Pancreas (tissue), 10 donors: ENCODE measurements at regions not wholly inside any gene's neighbourhood (a gene's known extent, or its start where the extent isn't known, plus 50 kb on each side); places are given as distances from the start of the nearest gene placed in this dataset.

Source experiments
- ATAC-seq, 4 donors: fragments of 200-7000 bp; cut with Tn5 transposase; one replicate each; pipeline versions ENCODE4 v1.8.0 to v1.9.1; 2020; ENCODE audit warnings: mild to moderate bottlenecking in 4 of 4, moderate library complexity in 4 of 4
- DNase-seq, 6 donors: peaks; one replicate each; pipeline ENCODE4 v3.0.0-alpha.2; 2020
- FAIRE-seq: peaks from 2 replicates; lab custom pipeline; 2012; peaks lifted over from hg19 to GRCh38; lab: Jason Lieb, UNC
- H3K27ac ChIP-seq, 4 donors: fragments of 200-600 bp; sonication (generic); 1 replicate in 3 of 4; 2 replicates in 1 of 4; pipeline versions ENCODE4 v1.5.0 to v1.8.0; 2020
- H3K27me3 ChIP-seq, 4 donors: fragments of 200-600 bp; one replicate each; pipeline ENCODE4 v1.8.0; 2021
- H3K36me3 ChIP-seq, 3 donors: fragments of 200-600 bp; sonication (generic) in 1 of 3; one replicate each; pipeline versions ENCODE4 v1.5.0 to v1.8.0; 2020 to 2021
- H3K4me1 ChIP-seq, 3 donors: fragments of 200-600 bp; one replicate each; pipeline ENCODE4 v1.8.0; 2021
- H3K4me3 ChIP-seq, 4 donors: fragments of 200-600 bp; sonication (generic) in 2 of 4; one replicate each; pipeline versions ENCODE4 v1.5.0 to v1.8.0; 2020 to 2021
- H3K9me3 ChIP-seq, 4 donors: fragments of 200-600 bp; one replicate each; pipeline ENCODE4 v1.8.0; 2021
- WGBS, 2 donors: extraction: QIAGEN DNeasy Blood & Tissue Kit; methylation state at CpG; one replicate each; pipeline ENCODE4 v1.1.7; 2013; 5-methylcytosine and 5-hydroxymethylcytosine counted together
- intact Hi-C, 3 donors: fragments of 100-400 bp; cut with DNase I; formaldehyde crosslinking; loops; one replicate each; pipeline versions ENCODE4 v1.11.1 to v1.14.2; 2022
- TF ChIP-seq, protein P1 (sequence below), 4 donors: fragments of 200-600 bp; sonication (generic) in 3 of 4; IDR thresholded peaks; one replicate each; pipeline versions ENCODE4 v1.5.0 to v1.8.0; 2021; ENCODE audit warnings: antibody characterized with exemption in 4 of 4
- donor health status: healthy with polysubstance abuse.
- donor health status: DM: no; HTN: no; CAD: no; lungs with moderate emphysema.
- donor health status: DM: no; HTN: no; CAD: no.
- donor health status: control.
- donor health status: control.
- donor health status: Bipolar disorder and iron deficiency.
- donor health status: DM: yes; HTN: yes; CAD: no.
- donor health status: DM: no; HTN: no; CAD: no.
- donor health status: DM: no; HTN: no; CAD: no.
- donor health status: DM: yes; HTN: yes; CAD: no.

DNA sequence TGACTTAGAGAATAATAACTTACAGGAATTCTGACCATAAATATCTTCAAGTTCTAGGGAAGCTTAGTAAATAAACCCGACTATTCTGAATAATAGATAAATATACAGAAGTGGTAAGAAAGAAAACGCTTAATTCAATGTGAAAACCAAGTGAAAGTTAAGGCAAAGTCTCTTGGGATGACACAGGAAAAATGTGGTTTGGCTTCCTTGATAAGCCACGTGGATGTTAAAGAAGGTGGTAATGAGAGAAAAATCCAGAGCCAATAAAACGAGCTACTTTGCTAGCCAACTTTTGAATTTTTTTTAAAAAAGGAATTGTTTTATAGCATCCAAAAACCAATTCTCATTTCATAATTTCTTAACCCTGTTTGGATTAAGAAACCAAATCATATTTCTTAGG is 166.2 kb upstream of the VRK2 start:
- Histone ChIP-seq H3K4me3 (no peak overlapping the region), H3K27me3 (no peaks in the 10 kb centered on the region), H3K9me3 (no peaks in the 10 kb centered on the region), H3K4me1 (peaks cover 0 to 4% (median 0%) of the 10 kb centered on the region in 3 donors), H3K36me3 (no peaks in the 10 kb centered on the region), H3K27ac (no peak overlapping the region)
- intact Hi-C loops = no loop called here
- DNase-seq (no peak), ATAC-seq (no peak), FAIRE-seq (no peak)
- TF ChIP-seq, protein P1, sequence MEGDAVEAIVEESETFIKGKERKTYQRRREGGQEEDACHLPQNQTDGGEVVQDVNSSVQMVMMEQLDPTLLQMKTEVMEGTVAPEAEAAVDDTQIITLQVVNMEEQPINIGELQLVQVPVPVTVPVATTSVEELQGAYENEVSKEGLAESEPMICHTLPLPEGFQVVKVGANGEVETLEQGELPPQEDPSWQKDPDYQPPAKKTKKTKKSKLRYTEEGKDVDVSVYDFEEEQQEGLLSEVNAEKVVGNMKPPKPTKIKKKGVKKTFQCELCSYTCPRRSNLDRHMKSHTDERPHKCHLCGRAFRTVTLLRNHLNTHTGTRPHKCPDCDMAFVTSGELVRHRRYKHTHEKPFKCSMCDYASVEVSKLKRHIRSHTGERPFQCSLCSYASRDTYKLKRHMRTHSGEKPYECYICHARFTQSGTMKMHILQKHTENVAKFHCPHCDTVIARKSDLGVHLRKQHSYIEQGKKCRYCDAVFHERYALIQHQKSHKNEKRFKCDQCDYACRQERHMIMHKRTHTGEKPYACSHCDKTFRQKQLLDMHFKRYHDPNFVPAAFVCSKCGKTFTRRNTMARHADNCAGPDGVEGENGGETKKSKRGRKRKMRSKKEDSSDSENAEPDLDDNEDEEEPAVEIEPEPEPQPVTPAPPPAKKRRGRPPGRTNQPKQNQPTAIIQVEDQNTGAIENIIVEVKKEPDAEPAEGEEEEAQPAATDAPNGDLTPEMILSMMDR (IDR thresholded peaks at IDR 0.05) = no peak
- 77 to 92% methylated on average over 4 of the region's 4 CpGs for WGBS, 2 donors

DNA sequence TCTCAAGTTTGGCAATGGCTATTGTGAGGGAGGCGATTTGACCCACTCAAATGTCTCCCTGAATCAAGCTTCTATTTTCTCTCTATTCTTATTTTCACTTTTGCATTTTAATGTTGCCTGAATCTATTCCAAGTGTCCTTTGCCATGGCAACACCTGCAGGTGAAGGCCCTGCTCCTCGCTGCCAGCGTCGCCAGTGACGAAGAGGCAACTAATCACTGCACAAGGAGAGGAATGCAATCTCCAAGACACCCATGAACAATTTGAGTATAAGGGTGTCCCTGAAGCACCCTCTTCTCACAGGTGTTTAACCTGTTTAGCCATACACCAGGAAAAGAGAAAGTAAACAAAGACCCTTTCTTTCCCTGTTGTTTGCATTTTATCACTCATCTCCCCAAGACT is 165.6 kb upstream of the VRK2 start:
- Histone ChIP-seq H3K27me3 (no peaks in the 10 kb centered on the region), H3K36me3 (no peaks in the 10 kb centered on the region), H3K4me1 (peaks cover 0 to 4% (median 0%) of the 10 kb centered on the region in 3 donors), H3K4me3 (no peak overlapping the region), H3K9me3 (no peaks in the 10 kb centered on the region), H3K27ac (no peak overlapping the region)
- no peak for ATAC-seq
- intact Hi-C loops = no loop called here
- no peak for FAIRE-seq
- TF ChIP-seq, protein P1 (IDR thresholded peaks at IDR 0.05) = no peak
- WGBS, 2 donors = 76 to 94% methylated on average over 5 of the region's 5 CpGs
- peak in 1 of 6 donors; percentile 9 for DNase-seq

- Histone ChIP-seq H3K9me3 (no peaks in the 10 kb centered on the region), H3K4me1 (peaks cover 0 to 4% (median 0%) of the 10 kb centered on the region in 3 donors), H3K36me3 (no peaks in the 10 kb centered on the region), H3K4me3 (peak overlapping the region in 1 of 4 donors; percentile 6), H3K27me3 (no peaks in the 10 kb centered on the region), H3K27ac (peak overlapping the region in 1 of 4 donors; percentile 10)
- DNase-seq (no peak), FAIRE-seq (no peak), ATAC-seq (peak in 1 of 4 donors; percentile 38)
- intact Hi-C loops = no loop called here
- WGBS, 2 donors = 59 to 72% methylated on average over 8 of the region's 8 CpGs
- TF ChIP-seq, protein P1 (IDR thresholded peaks at IDR 0.05) = no peak
Observed at GRCh38 chr2:57881998-57882888, 164.4 kb upstream of the VRK2 start.

DNA sequence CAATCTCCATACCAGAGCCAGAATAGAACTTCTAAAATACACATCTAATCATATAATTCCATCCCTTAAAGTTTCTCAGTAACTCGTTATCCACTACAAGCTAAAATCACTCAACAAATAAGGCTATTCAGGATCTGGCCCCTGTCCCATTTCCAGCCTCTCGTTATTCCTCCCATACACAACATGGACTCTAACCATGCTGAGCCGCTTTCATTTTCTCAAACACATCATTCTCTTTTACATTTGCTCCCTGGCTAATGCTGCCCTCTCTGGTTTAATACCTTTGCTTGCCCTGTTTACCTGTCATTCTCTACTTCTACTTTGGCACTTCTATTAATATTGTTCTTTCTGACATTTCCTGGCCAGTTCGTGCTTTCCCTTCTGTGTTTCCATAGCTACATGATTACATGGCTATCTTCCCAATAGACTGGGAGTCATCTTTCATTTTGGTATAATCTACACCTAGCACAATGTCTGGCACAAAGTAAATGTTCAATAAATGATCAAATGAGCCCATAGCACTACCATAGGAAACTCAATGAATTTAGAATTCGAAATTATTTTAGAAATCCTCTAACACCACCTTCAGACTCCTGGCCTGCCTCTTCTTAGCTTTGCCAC is 163.6 kb upstream of the VRK2 start:
- no peaks in the 10 kb centered on the region for H3K9me3 ChIP-seq
- no peaks in the 10 kb centered on the region for H3K27me3 ChIP-seq
- H3K4me1 ChIP-seq = peaks cover 0 to 4% (median 0%) of the 10 kb centered on the region in 3 donors
- peak overlapping the region in 1 of 4 donors; percentile 6 for H3K4me3 ChIP-seq
- 56 to 58% methylated on average over 5 of the region's 5 CpGs for WGBS, 2 donors
- H3K27ac ChIP-seq = peak overlapping the region in 1 of 4 donors; percentile 10
- TF ChIP-seq, protein P1 (IDR thresholded peaks at IDR 0.05) = no peak
- no peak for FAIRE-seq
- ATAC-seq = peak; percentile 45 to 46 (median 45)
- no peak for DNase-seq
- intact Hi-C loops = no loop called here
- H3K36me3 ChIP-seq = no peaks in the 10 kb centered on the region
